Loucy (cell line): ENCODE measurements at regions not wholly inside any gene's neighbourhood (a gene's known extent, or its start where the extent isn't known, plus 50 kb on each side); places are given as distances from the start of the nearest gene placed in this dataset.
"Not testable (repeated sequence)": the region's sequence is repeated elsewhere in the genome, so short reads cannot be mapped to it uniquely, and the experiment has no call there.

ENCODE experiments used
- H2AFZ ChIP-seq: fragments of 200-600 bp; sonication (generic); 2 replicates; pipeline ENCODE4 v1.6.0; 2016; ENCODE audit warnings: antibody characterized with exemption, mild to moderate bottlenecking, low read length, moderate library complexity
- H3F3A ChIP-seq: fragments of 200-600 bp; 2 replicates; pipeline ENCODE4 v1.6.0; 2016; ENCODE audit warnings: antibody characterized with exemption, low read depth, mild to moderate bottlenecking
- H3K27me3 ChIP-seq: fragments of 200-600 bp; sonication (generic); 2 replicates; pipeline ENCODE4 v1.6.1; 2014; ENCODE audit warnings: low read length, mild to moderate bottlenecking; ENCODE audit not compliant: insufficient read depth, poor library complexity, severe bottlenecking
- H3K36me3 ChIP-seq: fragments of 200-600 bp; sonication (generic); 2 replicates; pipeline ENCODE4 v1.6.1; 2016; ENCODE audit warnings: low read length; ENCODE audit not compliant: insufficient read depth
- H3K4me1 ChIP-seq: fragments of 200-600 bp; sonication (generic); 2 replicates; pipeline ENCODE4 v1.5.1; 2014; ENCODE audit warnings: low read length, mild to moderate bottlenecking; ENCODE audit not compliant: insufficient read depth, poor library complexity, severe bottlenecking
- H3K4me2 ChIP-seq: fragments of 200-600 bp; sonication (generic); 2 replicates; pipeline ENCODE4 v1.6.0; 2014; ENCODE audit warnings: antibody characterized with exemption, low read length, low read depth, mild to moderate bottlenecking; ENCODE audit not compliant: poor library complexity, severe bottlenecking
- H3K4me3 ChIP-seq: fragments of 200-600 bp; sonication (generic); 2 replicates; pipeline ENCODE4 v1.5.1; 2014; ENCODE audit warnings: low read length, mild to moderate bottlenecking, mixed read lengths; ENCODE audit not compliant: poor library complexity, severe bottlenecking
- H3K79me2 ChIP-seq: fragments of 200-600 bp; sonication (generic); 2 replicates; pipeline ENCODE4 v1.6.1; 2014; ENCODE audit warnings: low read length; ENCODE audit not compliant: insufficient read depth
- H3K9ac ChIP-seq: fragments of 200-600 bp; sonication (generic); 2 replicates; pipeline ENCODE4 v1.6.0; 2014; ENCODE audit warnings: mild to moderate bottlenecking, low read depth, low read length, moderate library complexity; ENCODE audit not compliant: poor library complexity, severe bottlenecking
- H3K9me2 ChIP-seq: fragments of 200-600 bp; sonication (generic); replicated peaks from 2 replicates; pipeline ENCODE4 v1.6.1; 2016; ENCODE audit warnings: low read depth, low read length, mixed read lengths
- H3K9me3 ChIP-seq: fragments of 200-600 bp; sonication (generic); 2 replicates; pipeline ENCODE4 v1.6.1; 2014; ENCODE audit warnings: mild to moderate bottlenecking, antibody characterized with exemption, low read length, low read depth; ENCODE audit not compliant: insufficient read depth
- H4K20me1 ChIP-seq: fragments of 200-600 bp; sonication (generic); 2 replicates; pipeline ENCODE4 v1.6.0; 2014; ENCODE audit warnings: antibody characterized with exemption, low read length, mild to moderate bottlenecking; ENCODE audit not compliant: insufficient read depth, poor library complexity, severe bottlenecking
- CTCF ChIP-seq: fragments of 200-600 bp; sonication (generic); conservative IDR thresholded peaks from 2 replicates; pipeline ENCODE4 v1.5.1; 2014; ENCODE audit warnings: mild to moderate bottlenecking, antibody characterized with exemption, low read length
- EZH2phosphoT487 ChIP-seq: fragments of 200-600 bp; IDR thresholded peaks from 2 replicates; pipeline ENCODE4 v1.6.1; 2018; ENCODE audit warnings: antibody characterized with exemption, mild to moderate bottlenecking, moderate library complexity, borderline replicate concordance

DNA sequence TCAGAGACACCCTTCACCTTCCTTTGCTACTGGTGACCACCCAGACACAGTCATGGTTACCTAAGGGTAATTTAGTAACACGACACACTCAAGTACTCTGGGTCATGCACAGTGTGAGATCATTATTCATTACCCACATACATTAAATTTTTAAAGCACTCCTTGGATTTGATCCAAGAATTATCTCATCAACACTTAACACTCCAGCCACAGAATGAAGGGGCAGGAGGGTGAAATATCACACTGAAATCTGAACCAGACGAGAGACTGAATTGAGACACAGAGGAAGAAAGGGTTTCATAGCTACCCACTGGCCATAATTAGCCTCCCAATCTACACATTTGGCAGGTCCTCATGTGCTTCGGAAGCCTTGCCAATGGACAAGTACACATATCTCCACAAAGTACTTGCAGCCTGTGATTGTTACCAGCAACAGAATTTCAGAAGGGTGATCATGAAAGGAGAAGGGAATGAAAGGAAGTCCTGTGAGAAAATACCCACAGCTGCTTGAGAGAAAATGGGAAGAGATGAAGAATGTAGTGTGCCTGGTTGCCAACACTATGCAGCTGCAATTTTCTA, 189.3 kb downstream of the POLR1F start:
- Histone ChIP-seq H3K27me3 (no peaks in the 10 kb centered on the region), H3K9me3 (no peaks in the 10 kb centered on the region), H3K79me2 (no peaks in the 10 kb centered on the region), H3K36me3 (no peaks in the 10 kb centered on the region), H3K4me3 (no peak overlapping the region), H3K9ac (no peak overlapping the region), H2AFZ (no peak overlapping the region), H3K4me2 (no peak overlapping the region), H3K4me1 (no peaks in the 10 kb centered on the region), H4K20me1 (no peaks in the 10 kb centered on the region), H3F3A (no peaks in the 10 kb centered on the region), H3K9me2 (no peaks in the 10 kb centered on the region)
- TF ChIP-seq EZH2phosphoT487 (no peak), CTCF (no peak)

GRCh38 chr7:19517546-19517945, 191.3 kb downstream of the POLR1F start:
- not testable (repeated sequence) for H3K9me3 ChIP-seq, H4K20me1 ChIP-seq, H3K4me1 ChIP-seq, H3K27me3 ChIP-seq, H3K36me3 ChIP-seq, H2AFZ ChIP-seq, H3K4me2 ChIP-seq, H3K79me2 ChIP-seq, H3F3A ChIP-seq, H3K9me2 ChIP-seq, H3K4me3 ChIP-seq, H3K9ac ChIP-seq

DNA sequence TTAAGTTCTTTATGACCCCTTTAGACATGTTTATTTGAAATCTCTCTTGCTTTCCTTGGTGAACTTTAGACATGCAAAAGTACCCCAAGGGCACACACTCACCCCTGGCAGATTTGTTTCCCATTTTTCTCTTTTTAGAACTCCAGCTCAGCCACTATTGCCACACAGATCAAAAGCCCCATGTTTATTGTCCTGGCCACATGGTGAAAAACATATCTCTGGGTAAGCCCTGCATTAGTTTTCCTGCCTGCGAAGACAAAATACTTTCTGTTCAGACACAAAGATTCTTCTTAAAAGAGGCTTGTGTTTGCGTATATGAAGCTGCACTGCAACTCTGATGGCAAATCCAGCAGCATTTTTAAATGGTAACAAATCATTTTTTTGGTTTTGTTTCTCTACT, 200.0 kb downstream of the POLR1F start:
- no peaks in the 10 kb centered on the region for H3K9me2 ChIP-seq
- TF ChIP-seq CTCF = no peak
- no peak for TF ChIP-seq EZH2phosphoT487
- H3K9ac ChIP-seq = no peak overlapping the region
- H3K4me3 ChIP-seq = no peak overlapping the region
- no peaks in the 10 kb centered on the region for H3K9me3 ChIP-seq
- no peaks in the 10 kb centered on the region for H3K27me3 ChIP-seq
- peak overlapping the region; percentile 41; the same call in 1 of the 2 replicates for H2AFZ ChIP-seq
- no peaks in the 10 kb centered on the region for H4K20me1 ChIP-seq
- H3K36me3 ChIP-seq = no peaks in the 10 kb centered on the region
- no peak overlapping the region for H3K4me2 ChIP-seq
- no peaks in the 10 kb centered on the region for H3K79me2 ChIP-seq
- H3F3A ChIP-seq = no peaks in the 10 kb centered on the region
- no peaks in the 10 kb centered on the region for H3K4me1 ChIP-seq

DNA sequence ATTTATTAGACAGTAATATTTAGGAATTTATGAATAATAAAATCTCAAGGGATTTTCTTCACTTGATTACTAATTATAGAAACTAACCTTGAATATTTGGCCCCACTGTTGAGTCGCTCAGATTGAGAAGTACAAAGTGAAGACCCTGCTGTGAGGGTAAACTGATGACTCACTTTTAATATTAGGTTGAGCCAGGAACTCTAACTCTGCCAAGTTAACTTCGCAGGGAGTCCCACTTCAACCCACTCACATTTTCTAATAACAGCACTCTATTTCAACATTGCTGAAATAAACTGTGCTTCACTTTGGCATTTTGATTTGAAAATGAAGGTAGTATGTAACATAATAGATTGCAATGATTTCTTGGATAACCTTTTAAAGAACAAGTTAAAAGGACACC, 200.7 kb downstream of the POLR1F start:
- Histone ChIP-seq H2AFZ (no peak overlapping the region), H3K4me1 (no peaks in the 10 kb centered on the region), H3K4me3 (no peak overlapping the region), H3K36me3 (no peaks in the 10 kb centered on the region), H4K20me1 (no peaks in the 10 kb centered on the region), H3F3A (no peaks in the 10 kb centered on the region), H3K27me3 (no peaks in the 10 kb centered on the region), H3K9ac (no peak overlapping the region), H3K9me2 (no peaks in the 10 kb centered on the region), H3K9me3 (no peaks in the 10 kb centered on the region), H3K4me2 (no peak overlapping the region), H3K79me2 (no peaks in the 10 kb centered on the region)
- TF ChIP-seq CTCF = no peak
- TF ChIP-seq EZH2phosphoT487 = no peak
